ENCODE measurements at regions not wholly inside any gene's neighbourhood (a gene's known extent, or its start where the extent isn't known, plus 50 kb on each side); places are given as distances from the start of the nearest gene placed in this dataset.
A peak's percentile ranks its signal among the peaks of the same experiment; 100 is the strongest.

DNA sequence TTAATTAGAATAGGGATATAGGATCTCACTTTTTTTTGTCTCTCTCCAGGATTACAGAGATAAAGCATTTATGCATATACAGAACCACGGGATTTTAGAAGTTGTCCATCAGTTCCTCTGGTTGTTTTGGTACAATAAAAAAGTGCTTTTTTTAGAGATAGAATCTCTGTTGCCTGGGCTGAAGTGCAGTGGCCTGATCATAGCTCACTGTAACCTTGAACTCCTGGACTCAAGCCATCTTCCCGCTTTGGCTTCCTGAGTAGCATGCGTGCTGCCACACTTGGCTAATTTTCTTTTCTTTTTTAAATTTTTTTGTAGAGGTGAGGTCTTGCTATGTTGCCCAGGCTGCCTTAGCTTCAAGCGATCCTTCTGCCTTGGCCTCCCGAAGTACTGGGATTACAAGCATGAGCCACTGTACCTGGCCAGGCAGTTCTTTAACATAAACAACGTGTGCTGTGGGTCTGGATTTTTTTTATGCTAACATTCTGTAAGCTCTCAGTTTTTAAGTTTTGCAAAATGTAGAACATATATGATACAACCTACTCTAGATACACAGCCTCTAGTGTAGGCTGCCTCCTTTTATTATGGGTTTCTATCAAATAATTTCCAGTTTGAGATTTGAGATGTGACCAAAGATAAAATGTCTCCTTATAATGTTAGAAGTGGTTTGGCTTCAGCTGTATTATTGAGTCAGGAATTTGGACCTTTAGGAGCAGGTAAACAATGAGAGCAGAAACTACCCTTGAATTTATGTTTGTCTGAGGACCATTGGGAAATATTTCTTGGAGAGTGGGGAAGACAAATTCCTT is 57.4 kb upstream of the ULK4 start:
- Mint-ChIP-seq H3K27ac (no peak overlapping the region), H3K9me3 (no peaks in the 10 kb centered on the region), H3K36me3 (peaks cover 10 to 21% of the 10 kb centered on the region in 2 donors)
- ATAC-seq (no peak), DNase-seq (ENCODE audit: low spot score in 2 of 2) (no peak)

DNA sequence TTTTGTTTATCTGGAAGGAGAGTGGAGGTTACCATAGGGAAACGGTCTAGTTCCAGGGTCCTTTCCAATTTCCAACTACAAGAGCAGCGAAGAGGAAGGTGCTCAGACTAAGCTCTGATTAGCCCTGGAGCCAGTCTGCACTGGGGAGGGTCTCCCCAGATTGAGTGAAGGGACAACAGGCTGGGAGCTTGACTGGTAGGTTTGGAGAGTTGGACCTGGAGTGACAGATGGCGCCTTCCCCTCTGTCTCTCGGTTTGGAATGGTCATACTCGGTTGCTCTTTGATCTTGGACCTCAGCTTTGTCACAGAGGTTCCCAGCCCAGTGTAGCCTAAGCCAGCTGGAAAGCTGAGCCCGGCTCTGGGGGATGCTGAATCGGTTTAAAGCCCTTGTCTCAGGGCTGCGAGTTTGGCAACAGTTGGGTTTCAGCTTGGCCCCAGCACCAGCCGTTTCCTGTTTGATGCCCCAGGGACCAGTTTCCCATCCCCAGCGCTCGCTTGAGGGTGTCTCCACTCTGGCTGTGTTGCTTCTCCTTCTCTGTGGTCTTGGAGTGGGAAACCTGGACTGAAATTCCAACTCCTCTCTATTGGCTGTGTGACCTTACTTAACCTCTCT is 53.1 kb upstream of the ULK4 start:
- H3K9me3 Mint-ChIP-seq, result no peaks in the 10 kb centered on the region
- ATAC-seq (no peak), DNase-seq (ENCODE audit: low spot score in 2 of 2) (peak in 1 of 2 donors; percentile 56)
- peaks cover 11 to 15% of the 10 kb centered on the region in 2 donors for H3K36me3 Mint-ChIP-seq
- H3K27ac Mint-ChIP-seq, result peak overlapping the region; percentile 85 to 94

DNA sequence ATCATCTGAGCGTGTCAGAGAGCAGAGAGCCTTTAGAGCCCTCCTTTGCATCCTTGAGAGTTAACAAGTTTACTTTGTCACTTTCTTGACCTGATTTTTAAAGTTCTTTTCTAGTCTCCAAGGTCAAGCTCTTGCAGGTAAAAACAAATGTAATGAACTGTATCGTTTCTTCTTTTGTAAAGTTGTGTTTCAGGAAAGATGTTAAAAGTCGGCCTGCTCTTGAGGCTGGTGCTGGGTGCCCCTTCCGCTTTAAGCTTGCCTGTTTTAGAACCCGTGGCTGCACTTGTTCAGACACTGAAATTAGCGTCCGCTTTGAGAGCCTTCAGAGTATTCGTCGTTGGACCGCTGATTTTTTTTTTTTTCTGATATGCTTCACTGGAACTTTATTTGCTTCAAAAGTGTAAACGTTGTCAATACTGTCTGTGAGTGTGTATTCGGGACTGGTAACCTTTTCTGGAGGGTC is 52.6 kb upstream of the ULK4 start:
- no peak for DNase-seq (ENCODE audit: low spot score in 2 of 2)
- H3K9me3 Mint-ChIP-seq, result no peaks in the 10 kb centered on the region

DNA sequence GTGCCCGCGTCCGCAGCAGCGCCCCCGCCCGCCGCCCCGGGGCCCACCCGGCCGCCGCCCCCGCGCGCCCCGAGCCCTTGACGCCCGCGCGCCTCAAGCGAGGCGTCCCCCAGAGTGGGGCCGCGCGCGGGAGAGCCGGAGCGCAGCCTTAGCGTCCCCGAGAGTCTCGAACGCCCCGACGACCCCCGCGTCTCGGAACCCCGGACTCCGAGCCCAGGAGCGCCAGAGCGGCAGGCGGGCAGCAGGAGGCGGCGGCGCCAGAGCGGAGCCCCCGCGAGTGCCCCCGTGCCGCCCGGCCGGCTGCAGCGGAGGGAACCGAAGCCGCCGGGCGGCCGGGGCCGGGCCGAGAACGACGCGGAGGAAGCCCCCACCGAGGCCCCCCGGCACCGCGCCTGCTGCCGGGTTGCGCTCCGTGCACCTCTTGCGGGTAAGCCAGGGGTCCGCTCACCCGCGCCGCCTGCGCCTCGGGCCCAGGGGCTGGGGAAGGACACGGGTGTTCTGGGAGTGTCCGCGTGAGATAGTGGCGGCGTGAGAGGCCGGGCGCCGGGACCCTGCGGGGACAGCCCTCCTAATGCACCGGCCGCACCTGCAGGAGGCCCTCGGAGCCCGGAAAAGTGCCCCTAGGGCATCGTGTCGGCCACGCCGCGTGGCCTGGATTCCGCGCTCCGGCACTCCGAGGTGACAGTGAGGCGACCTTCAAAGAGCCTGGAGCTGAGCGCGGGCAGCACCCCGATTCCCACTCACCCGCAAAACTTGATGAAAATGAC is 52.0 kb upstream of the ULK4 start:
- no peaks in the 10 kb centered on the region for H3K9me3 Mint-ChIP-seq
- H3K36me3 Mint-ChIP-seq, result peaks cover 11 to 15% of the 10 kb centered on the region in 2 donors
- peak; percentile 46 to 65 for DNase-seq (ENCODE audit: low spot score in 2 of 2)
- peak overlapping the region; percentile 94 to 95 for H3K27ac Mint-ChIP-seq
- peak; percentile 8 to 24 for ATAC-seq

More for the DNA sequence above, 52.6 kb upstream of the ULK4 start:
- no peak for ATAC-seq
- Mint-ChIP-seq H3K27ac (peak overlapping the region; percentile 85 to 94), H3K36me3 (peaks cover 11 to 15% of the 10 kb centered on the region in 2 donors)

DNA sequence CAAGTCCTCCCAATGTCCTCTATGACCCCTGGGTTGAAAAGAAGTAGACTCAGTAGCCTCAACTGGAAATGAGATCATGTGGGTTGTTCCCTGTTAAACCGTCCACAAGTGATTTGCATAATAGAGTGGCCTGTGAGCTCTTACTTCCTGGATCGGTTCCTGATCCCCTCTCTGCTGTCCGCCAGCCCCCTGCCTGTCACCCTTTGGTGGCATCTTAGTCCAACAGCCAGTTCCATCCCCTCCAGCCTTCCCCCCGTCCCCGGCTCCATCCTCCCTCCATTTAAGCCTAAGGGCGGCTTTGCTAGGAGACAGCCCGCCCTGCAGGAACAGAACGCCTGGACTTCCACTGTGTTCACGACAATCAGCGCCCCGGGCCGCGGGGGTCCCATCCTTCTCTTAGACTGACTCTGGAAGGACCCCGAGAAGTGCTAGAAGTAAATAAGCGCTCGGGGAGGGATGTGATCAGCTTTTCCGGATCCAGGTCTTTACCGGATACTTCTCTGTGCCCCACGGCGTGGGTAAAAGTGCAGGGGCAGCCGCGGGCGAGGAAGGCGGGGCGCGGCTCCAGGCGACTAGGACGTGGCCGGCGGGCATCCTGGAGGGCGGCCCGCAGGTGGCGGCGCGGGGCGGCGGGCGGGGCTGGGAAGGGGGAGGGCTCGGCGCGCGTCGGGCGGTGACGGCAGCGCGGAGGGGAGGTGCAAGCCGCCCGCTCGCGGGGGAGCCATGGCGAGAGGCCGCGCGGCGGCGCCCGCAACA is 51.2 kb upstream of the ULK4 start:
- no peaks in the 10 kb centered on the region for H3K9me3 Mint-ChIP-seq
- H3K36me3 Mint-ChIP-seq, result peaks cover 11 to 15% of the 10 kb centered on the region in 2 donors
- peak; percentile 84 to 86 for ATAC-seq
- peak; percentile 65 to 76 for DNase-seq (ENCODE audit: low spot score in 2 of 2)
- H3K27ac Mint-ChIP-seq, result peak overlapping the region; percentile 95 to 97

DNA sequence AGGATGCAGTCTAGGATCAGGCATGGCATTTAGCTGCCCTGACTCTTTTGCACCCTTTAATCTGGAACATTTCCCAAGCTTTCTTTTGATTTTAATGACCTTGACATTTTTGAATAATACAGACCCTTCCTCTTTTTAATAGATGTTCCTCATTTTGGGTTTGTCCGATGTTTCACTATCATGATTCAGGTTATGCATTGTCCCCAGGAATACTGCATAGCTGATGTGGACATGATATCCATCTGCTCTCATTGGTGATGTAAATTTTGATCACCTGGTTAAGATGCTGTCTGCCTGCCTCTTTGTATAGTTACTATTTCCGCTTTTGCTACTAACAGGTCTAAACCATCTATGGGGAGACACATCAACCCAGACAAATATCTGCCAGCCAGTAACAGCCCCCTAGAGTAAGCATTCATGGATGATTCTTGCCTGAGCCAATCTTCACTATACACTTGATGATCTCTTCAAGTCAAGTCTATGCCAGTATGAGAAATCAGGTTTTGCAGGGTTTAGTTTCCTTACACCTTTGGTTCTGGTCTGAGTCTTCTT is 50.6 kb upstream of the ULK4 start:
- Mint-ChIP-seq H3K9me3 (no peaks in the 10 kb centered on the region), H3K36me3 (peaks cover 11 to 15% of the 10 kb centered on the region in 2 donors), H3K27ac (peak overlapping the region; percentile 95 to 97)
- ATAC-seq, result no peak
- no peak for DNase-seq (ENCODE audit: low spot score in 2 of 2)

Measured in activated naive CD4-positive, alpha-beta T cell treated with anti-CD3 and anti-CD28 coated beads, Interleukin-2, amount 50 U/mL, for 72 hours (primary cell).